Stimulated activated CD8-positive, alpha-beta memory T cell treated with anti-CD3 and anti-CD28 coated beads, Interleukin-15, amount 100 ng/mL, for 4 hours (primary cell): ENCODE measurements at regions not wholly inside any gene's neighbourhood (a gene's known extent, or its start where the extent isn't known, plus 50 kb on each side); places are given as distances from the start of the nearest gene placed in this dataset.

ENCODE experiments used
- DNase-seq, 2 donors: peaks; one replicate each; pipeline ENCODE4 v3.0.0-alpha.2; 2020; ENCODE audit warnings: low read depth in 2 of 2

DNA sequence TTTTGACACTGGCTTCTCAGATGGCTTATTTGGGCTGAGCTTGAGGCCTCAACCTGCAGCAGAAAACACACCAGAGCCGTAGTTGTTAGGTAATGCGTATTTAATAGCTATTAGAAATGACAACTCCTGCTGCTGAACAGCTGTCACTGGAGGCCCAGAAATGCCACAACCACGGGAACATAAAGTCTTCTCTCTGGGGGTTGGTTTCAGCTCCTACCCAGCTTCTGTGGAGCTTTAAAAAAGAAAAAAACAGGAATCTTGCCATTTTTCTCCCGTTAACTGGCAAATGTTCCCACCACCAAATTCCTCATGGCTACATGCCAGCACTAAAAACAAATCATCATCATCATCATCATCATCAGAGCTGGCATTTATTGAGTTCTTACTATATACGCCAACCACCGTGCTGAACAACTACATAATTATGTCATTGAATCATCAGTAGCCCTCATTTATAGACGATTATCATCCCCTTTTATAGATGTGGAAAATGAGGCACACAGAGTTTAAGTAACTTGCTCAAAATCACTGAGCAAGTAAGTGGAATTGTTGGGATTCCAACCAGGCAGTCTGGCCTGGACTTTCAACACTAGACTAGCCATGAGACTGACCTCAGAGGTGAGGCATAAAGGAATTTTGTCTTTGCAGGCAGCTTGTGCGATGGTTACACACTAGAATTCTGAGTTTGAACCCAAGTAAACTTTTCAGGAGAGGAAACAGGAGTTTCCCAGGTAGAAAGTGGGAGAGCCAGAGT lies 185.3 kb upstream of the WWC1 start:
- DNase-seq, result no peak

DNA sequence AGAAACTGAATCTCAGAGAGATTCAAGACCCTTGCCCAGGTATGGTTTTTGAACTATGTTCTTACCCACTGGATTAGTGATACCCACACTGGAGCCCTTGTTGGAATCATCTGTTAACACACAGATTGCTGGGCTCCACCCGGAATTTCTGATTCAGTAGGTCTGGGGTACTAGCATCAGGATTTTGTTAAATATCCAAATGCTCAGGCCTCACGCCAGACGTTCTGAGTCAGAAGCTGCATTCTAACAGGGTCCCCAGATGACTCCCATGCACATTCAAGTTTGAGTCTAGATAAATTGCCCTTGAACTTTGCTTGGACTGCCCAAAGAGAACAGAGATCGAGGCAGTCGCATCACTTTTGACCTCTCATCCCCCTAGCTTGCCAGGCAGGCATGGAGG lies 182.0 kb upstream of the WWC1 start:
- no peak for DNase-seq

- no peak for DNase-seq
Measured at GRCh38 chr5:168110384-168110783, 181.1 kb upstream of the WWC1 start.

DNA sequence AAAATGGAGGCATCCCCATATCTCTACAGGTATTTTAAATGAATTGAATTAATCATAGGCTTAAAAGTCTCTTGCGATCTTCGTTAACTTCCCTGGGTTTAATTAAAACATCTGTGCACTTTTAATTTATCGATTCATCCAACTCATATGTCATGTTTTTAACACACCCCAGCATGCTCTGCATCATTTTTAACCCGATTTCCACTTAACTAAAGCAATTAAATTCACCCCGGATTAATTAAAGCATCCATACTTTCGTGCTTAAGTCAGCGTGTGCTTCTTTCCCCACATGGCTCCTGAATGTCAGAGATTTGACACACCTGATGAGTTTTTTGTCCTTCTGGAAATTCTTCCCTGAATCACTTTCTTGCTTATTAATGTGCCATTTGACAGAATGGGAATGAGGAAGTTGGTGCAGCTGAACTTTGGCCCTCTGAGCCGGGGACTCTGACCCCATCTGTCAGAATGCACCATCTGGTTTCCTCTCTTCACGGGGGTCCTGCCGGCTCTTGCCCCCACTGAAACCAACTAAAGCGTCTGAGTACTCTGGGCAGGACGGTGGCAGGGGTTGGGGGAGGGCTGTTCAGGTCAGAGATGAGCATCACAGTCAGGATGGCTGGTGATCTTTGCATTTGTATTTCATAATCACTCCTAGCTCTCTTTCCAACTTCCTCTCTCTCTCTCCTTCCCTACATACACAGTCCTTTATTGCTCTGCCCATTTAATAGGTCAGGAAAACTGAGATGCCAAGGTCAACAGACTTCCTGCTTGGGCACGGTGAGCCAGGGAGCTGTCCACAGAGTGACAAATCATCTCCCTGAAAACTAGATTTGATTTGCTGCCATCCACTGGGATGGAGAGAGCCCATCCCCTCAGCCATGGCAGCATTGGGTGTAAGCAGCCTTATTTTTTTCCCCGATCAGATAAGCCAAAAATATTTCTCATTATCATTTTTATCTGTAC lies 180.3 kb upstream of the WWC1 start:
- DNase-seq, result no peak

DNA sequence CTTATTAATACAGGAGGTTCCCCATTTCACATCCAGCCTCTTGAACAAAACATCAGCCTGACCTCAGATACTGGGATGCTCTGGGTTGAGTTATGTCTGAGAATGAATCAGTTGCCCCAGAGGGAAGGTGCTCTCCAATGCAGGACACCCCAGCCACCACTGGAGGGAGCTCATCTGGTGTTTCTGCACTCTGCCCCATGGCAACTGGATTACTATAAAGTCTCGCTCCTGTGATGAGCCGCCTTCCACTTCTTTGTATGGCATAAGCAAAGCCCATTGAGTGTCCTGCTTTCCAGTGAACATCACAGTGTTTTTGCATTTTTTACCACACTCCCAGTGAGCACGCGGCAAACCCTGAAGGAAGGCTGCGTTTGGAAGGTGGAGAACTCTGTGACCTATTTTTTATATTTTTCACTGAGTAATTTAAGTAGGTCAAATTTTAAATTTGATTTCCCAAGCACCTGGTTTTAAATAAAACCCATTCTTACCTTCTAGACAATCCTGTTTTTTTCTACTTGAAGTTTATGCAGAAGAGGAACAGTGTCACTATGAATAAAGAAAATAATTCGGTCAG lies 176.9 kb upstream of the WWC1 start:
- no peak for DNase-seq

GRCh38 chr5:168117469-168117868 lies 174.0 kb upstream of the WWC1 start:
- DNase-seq, result no peak

- no peak for DNase-seq
Measured at GRCh38 chr5:168118042-168118668, 173.3 kb upstream of the WWC1 start.

DNA sequence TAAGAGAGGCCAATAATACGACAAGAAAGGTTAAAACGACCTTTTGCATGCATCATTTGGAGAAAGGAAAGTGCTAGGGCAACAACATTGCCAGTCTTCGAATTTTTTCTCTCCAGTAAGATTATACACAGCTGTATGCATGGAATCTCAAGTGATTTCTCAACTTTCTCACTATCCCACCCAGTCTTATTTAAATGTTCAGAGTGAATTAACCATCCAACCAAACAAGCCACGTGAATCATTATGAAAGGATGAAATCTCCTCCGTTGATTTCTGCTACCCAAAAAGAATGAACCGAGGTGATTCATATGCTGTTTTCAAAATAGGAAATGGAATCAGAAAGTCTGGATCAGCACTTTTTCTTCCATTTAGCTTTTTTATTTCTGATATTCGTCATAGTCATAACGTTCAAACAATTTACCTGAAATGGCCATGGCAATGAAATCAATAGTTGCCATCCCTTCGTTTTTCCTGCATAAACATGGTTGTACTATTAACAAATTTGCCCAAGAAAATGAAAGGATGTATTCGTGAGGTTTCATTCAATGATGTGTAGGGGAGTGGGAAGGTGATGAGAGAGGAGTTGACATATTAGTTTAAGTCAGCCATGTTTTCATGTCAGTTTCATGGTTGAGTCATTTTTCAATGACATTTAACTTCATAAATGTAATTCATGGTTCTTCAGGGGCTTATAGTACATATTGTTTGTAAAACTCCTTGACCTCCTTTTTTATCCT lies 170.9 kb upstream of the WWC1 start:
- no peak for DNase-seq

GRCh38 chr5:168121138-168121494 lies 170.3 kb upstream of the WWC1 start:
- no peak for DNase-seq

GRCh38 chr5:168123631-168124528 lies 167.6 kb upstream of the WWC1 start:
- no peak for DNase-seq

GRCh38 chr5:168125445-168126199 lies 165.8 kb upstream of the WWC1 start:
- no peak for DNase-seq

- DNase-seq, result no peak
Measured at GRCh38 chr5:168126606-168127005, 164.8 kb upstream of the WWC1 start.

GRCh38 chr5:168128111-168128510 lies 163.3 kb upstream of the WWC1 start:
- no peak for DNase-seq

- DNase-seq, result no peak
Measured at GRCh38 chr5:168128557-168128956, 162.9 kb upstream of the WWC1 start.

DNA sequence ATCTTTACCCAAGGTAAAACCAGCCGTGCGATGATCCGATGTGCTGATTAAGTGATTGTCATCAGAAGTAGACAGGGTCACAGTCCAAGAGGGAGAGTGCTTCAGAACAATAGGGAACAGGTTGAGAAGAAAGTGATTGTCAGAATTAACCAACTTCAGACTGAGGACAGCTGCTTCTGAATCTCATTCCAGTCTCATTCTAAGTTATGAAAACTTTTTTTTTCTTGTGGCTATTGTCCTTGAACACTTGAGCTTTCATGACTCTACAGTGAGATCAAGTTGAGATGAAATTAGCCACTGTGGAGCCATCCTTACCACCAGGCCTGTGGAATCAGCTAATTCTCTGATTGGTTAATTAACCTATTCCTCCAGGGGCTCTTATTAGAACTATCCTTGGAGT lies 159.9 kb upstream of the WWC1 start:
- no peak for DNase-seq

GRCh38 chr5:168132241-168132641 lies 159.2 kb upstream of the WWC1 start:
- no peak for DNase-seq

- DNase-seq, result no peak
Measured at GRCh38 chr5:168135897-168136296, 155.5 kb upstream of the WWC1 start.

DNA sequence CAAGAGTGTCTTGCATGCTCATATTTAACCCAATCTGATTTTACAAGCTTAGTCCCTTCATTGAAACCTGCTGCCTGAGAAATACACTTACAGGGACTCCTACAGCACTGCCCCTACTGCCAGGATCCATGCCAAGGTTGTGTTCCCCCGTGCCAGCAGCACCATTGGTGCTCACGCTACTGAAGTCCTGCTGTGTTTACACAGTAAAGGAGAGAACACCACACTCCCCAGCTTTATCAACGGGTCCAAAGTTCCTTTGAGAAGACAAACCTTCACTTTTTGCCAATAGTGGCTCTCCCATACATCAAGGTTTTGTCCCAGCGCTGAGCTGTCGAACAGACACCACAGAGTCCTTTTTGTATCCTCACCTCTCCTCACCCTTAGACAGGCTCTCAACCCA lies 155.1 kb upstream of the WWC1 start:
- no peak for DNase-seq

GRCh38 chr5:168137265-168137664 lies 154.2 kb upstream of the WWC1 start:
- DNase-seq, result no peak

DNA sequence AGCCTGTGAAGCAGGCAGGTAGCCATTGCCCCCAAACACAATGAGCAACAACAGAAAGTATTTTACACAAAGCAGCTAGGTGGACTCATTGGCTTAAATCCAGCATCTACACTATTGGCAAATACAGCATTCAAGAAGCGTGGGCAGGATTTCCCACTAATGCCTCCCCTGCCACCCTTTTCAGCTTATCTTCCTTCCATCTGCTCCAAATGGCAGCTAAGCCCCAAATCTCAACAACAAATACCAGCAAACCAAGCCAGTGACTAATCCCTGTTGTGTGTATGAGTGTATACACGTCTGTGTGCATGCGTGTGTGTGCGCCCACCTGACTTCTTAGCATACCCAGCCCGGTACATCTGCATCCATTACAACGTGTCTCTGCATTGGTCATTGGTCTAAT lies 151.2 kb upstream of the WWC1 start:
- no peak for DNase-seq
